GM23338 (cell line): ENCODE measurements at regions not wholly inside any gene's neighbourhood (a gene's known extent, or its start where the extent isn't known, plus 50 kb on each side); places are given as distances from the start of the nearest gene placed in this dataset.

Source experiments
- ATAC-seq: fragments of 200-7000 bp; cut with Tn5 transposase; 3 replicates; pipeline ENCODE4 v1.9.1; 2020
- DNase-seq: peaks from one replicate; pipeline ENCODE4 v3.0.0-alpha.2; 2015; ENCODE audit warnings: low spot score
- H2AFZ ChIP-seq: fragments of 200-600 bp; sonication (generic); 2 replicates; pipeline ENCODE4 v1.8.0; 2016; ENCODE audit warnings: antibody characterized with exemption, mild to moderate bottlenecking, moderate library complexity
- H3F3A ChIP-seq: fragments of 200-600 bp; sonication (generic); replicated peaks from 2 replicates; pipeline ENCODE4 v1.8.0; 2017; ENCODE audit warnings: antibody characterized with exemption, mixed run types, low read depth
- H3K27ac ChIP-seq: fragments of 200-600 bp; sonication (generic); 2 replicates; pipeline ENCODE4 v1.6.1; 2016; ENCODE audit warnings: low read depth
- H3K27me3 ChIP-seq: fragments of 200-600 bp; sonication (generic); 2 replicates; pipeline ENCODE4 v1.8.0; 2016; ENCODE audit warnings: mild to moderate bottlenecking, mixed run types, moderate library complexity; ENCODE audit not compliant: insufficient read depth
- H3K36me3 ChIP-seq: fragments of 200-600 bp; sonication (generic); 2 replicates; pipeline ENCODE4 v1.8.0; 2016; ENCODE audit warnings: mild to moderate bottlenecking; ENCODE audit not compliant: insufficient read depth
- H3K4me1 ChIP-seq: fragments of 200-600 bp; sonication (generic); 2 replicates; pipeline ENCODE4 v1.8.0; 2016; ENCODE audit warnings: mild to moderate bottlenecking, moderate library complexity; ENCODE audit not compliant: insufficient read depth
- H3K4me2 ChIP-seq: fragments of 200-600 bp; sonication (generic); 2 replicates; pipeline ENCODE4 v1.7.1; 2017; ENCODE audit warnings: mixed run types
- H3K4me3 ChIP-seq: fragments of 200-600 bp; sonication (generic); 2 replicates; pipeline ENCODE4 v1.6.1; 2016; ENCODE audit warnings: mixed run types
- H3K79me2 ChIP-seq: fragments of 200-600 bp; sonication (generic); replicated peaks from 2 replicates; pipeline ENCODE4 v1.8.0; 2017; ENCODE audit warnings: mild to moderate bottlenecking; ENCODE audit not compliant: insufficient read depth
- H3K9me2 ChIP-seq: fragments of 200-600 bp; sonication (generic); 2 replicates; pipeline ENCODE4 v1.8.0; 2017; ENCODE audit not compliant: insufficient read depth
- H4K20me1 ChIP-seq: fragments of 200-600 bp; sonication (generic); replicated peaks from 2 replicates; pipeline ENCODE4 v1.8.0; 2017; ENCODE audit warnings: mild to moderate bottlenecking; ENCODE audit not compliant: insufficient read depth
- H3K27ac Mint-ChIP-seq: 2 replicates; pipeline ENCODE4 v1.8.0; 2020; ENCODE audit warnings: inconsistent platforms, mild to moderate bottlenecking, moderate library complexity, mixed read lengths
- H3K27me3 Mint-ChIP-seq: 3 replicates; pipeline ENCODE4 v1.8.0; 2022; ENCODE audit warnings: low read depth, mild to moderate bottlenecking, moderate library complexity, mixed read lengths, inconsistent platforms; ENCODE audit not compliant: insufficient read depth, poor library complexity
- H3K36me3 Mint-ChIP-seq: 3 replicates; pipeline ENCODE4 v1.8.0; 2021; ENCODE audit warnings: low read depth, mild to moderate bottlenecking, inconsistent platforms, moderate library complexity, mixed read lengths
- H3K4me1 Mint-ChIP-seq: 3 replicates; pipeline ENCODE4 v1.8.0; 2020; ENCODE audit warnings: mild to moderate bottlenecking, inconsistent platforms, mixed read lengths
- H3K4me3 Mint-ChIP-seq: 3 replicates; pipeline ENCODE4 v1.8.0; 2021; ENCODE audit warnings: moderate library complexity, mild to moderate bottlenecking, inconsistent platforms, mixed read lengths
- H3K9me3 Mint-ChIP-seq: 3 replicates; pipeline ENCODE4 v1.8.0; 2020; ENCODE audit warnings: moderate library complexity, mild to moderate bottlenecking, inconsistent platforms, mixed read lengths
- EZH2 ChIP-seq: fragments of 200-600 bp; sonication (generic); IDR thresholded peaks from one replicate; pipeline ENCODE4 v1.8.0; 2017; ENCODE audit warnings: antibody characterized with exemption, mild to moderate bottlenecking, low read depth; ENCODE audit not compliant: unreplicated experiment
- EZH2phosphoT487 ChIP-seq: fragments of 200-600 bp; sonication (generic); IDR thresholded peaks from one replicate; pipeline ENCODE4 v1.8.1; 2018; ENCODE audit warnings: antibody characterized with exemption; ENCODE audit not compliant: unreplicated experiment
- JUNB ChIP-seq: IDR thresholded peaks from one replicate; pipeline ENCODE4 v1.6.1; 2016; ENCODE audit warnings: antibody characterized with exemption; ENCODE audit not compliant: unreplicated experiment
- POLR2AphosphoS5 ChIP-seq: IDR thresholded peaks from 2 replicates; pipeline ENCODE4 v1.6.1; 2016; ENCODE audit warnings: antibody characterized with exemption, low read depth
- STAT1 ChIP-seq: IDR thresholded peaks from one replicate; pipeline ENCODE4 v1.6.1; 2016; ENCODE audit warnings: antibody characterized with exemption; ENCODE audit not compliant: unreplicated experiment
- ZNF114 ChIP-seq: fragments of 250-450 bp; sonication (Bioruptor Pico); IDR thresholded peaks from 2 replicates; pipeline ENCODE4 v1.5.0; 2020; ENCODE audit warnings: mild to moderate bottlenecking, moderate library complexity
- ZNF331 ChIP-seq: fragments of 250-450 bp; sonication (Bioruptor Pico); IDR thresholded peaks from 2 replicates; pipeline ENCODE4 v1.5.0; 2020; ENCODE audit warnings: low read depth, mild to moderate bottlenecking, moderate library complexity
- TF ChIP-seq, protein P1 (sequence below): fragments of 250-450 bp; sonication (Bioruptor Pico); IDR thresholded peaks from 2 replicates; pipeline ENCODE4 v1.5.0; 2020; ENCODE audit warnings: mild to moderate bottlenecking, moderate library complexity
- TF ChIP-seq, protein P2 (sequence below): IDR thresholded peaks from 2 replicates; pipeline ENCODE4 v1.6.1; 2016; ENCODE audit warnings: antibody characterized with exemption

DNA sequence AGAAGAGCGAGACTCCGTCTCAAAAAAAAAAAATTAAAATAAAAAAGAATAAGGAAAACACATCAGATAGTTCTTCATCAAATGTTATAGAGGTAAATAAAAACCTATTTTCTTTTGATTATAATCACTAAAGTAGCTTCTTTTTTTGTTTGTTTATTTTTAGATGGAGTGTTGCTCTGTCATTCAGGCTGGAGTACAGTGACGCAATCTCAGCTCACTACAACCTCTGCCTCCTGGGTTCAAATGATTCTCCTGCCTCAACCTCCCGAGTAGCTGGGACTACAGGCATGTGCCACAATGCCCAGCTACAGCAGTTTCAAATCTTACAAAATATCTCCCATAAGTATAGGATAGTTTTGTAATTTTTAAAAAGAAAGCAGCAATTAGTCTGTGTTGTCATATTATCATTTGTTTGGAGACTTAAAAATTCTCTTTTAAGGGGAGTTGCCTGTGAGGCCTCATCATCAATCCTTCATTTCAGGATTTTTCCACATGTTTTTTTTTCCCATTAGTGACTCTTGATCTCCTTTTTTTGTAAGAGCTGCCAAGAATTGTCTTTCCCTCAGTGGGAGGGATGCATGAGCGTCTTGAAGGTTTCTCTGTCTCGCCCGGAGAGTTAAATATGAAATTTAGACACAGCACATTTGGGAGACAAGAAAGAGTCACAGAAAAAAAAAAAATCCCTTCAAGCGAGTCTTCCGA lies 275.9 kb downstream of the CDCA7 start (continued):
- TF ChIP-seq, protein P1, sequence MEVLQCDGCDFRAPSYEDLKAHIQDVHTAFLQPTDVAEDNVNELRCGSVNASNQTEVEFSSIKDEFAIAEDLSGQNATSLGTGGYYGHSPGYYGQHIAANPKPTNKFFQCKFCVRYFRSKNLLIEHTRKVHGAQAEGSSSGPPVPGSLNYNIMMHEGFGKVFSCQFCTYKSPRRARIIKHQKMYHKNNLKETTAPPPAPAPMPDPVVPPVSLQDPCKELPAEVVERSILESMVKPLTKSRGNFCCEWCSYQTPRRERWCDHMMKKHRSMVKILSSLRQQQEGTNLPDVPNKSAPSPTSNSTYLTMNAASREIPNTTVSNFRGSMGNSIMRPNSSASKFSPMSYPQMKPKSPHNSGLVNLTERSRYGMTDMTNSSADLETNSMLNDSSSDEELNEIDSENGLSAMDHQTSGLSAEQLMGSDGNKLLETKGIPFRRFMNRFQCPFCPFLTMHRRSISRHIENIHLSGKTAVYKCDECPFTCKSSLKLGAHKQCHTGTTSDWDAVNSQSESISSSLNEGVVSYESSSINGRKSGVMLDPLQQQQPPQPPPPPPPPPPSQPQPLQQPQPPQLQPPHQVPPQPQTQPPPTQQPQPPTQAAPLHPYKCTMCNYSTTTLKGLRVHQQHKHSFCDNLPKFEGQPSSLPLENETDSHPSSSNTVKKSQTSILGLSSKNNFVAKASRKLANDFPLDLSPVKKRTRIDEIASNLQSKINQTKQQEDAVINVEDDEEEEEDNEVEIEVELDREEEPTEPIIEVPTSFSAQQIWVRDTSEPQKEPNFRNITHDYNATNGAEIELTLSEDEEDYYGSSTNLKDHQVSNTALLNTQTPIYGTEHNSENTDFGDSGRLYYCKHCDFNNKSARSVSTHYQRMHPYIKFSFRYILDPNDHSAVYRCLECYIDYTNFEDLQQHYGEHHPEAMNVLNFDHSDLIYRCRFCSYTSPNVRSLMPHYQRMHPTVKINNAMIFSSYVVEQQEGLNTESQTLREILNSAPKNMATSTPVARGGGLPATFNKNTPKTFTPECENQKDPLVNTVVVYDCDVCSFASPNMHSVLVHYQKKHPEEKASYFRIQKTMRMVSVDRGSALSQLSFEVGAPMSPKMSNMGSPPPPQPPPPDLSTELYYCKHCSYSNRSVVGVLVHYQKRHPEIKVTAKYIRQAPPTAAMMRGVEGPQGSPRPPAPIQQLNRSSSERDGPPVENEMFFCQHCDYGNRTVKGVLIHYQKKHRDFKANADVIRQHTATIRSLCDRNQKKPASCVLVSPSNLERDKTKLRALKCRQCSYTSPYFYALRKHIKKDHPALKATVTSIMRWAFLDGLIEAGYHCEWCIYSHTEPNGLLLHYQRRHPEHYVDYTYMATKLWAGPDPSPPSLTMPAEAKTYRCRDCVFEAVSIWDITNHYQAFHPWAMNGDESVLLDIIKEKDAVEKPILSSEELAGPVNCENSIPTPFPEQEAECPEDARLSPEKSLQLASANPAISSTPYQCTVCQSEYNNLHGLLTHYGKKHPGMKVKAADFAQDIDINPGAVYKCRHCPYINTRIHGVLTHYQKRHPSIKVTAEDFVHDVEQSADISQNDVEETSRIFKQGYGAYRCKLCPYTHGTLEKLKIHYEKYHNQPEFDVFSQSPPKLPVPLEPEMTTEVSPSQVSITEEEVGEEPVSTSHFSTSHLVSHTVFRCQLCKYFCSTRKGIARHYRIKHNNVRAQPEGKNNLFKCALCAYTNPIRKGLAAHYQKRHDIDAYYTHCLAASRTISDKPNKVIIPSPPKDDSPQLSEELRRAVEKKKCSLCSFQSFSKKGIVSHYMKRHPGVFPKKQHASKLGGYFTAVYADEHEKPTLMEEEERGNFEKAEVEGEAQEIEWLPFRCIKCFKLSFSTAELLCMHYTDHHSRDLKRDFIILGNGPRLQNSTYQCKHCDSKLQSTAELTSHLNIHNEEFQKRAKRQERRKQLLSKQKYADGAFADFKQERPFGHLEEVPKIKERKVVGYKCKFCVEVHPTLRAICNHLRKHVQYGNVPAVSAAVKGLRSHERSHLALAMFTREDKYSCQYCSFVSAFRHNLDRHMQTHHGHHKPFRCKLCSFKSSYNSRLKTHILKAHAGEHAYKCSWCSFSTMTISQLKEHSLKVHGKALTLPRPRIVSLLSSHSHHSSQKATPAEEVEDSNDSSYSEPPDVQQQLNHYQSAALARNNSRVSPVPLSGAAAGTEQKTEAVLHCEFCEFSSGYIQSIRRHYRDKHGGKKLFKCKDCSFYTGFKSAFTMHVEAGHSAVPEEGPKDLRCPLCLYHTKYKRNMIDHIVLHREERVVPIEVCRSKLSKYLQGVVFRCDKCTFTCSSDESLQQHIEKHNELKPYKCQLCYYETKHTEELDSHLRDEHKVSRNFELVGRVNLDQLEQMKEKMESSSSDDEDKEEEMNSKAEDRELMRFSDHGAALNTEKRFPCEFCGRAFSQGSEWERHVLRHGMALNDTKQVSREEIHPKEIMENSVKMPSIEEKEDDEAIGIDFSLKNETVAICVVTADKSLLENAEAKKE (CRISPR knock-in tag), result no peak
- TF ChIP-seq ZNF114 (CRISPR knock-in tag) (no peak), EZH2 (no peak)

DNA sequence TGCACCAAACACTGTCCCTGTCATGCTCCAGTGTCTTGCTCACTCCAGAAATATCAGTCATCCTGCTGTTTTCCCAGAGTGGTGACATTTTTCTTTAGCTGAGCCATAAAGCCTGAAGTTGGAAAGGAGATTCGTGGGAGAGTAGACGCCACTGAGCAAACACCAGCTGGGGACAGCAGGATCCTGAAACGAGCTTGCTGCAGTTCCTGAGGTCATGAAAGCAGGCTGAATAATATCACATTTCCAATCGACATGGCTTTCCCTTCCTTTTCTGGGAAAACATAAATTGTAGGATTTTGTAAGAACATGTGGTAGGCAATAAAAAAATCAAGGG lies 276.4 kb downstream of the CDCA7 start:
- no peak overlapping the region for H3K27ac ChIP-seq
- Mint-ChIP-seq H3K27ac (0 out of 2 replicates have a peak overlapping the region, but pooled peaks have one; percentile 0), H3K4me1 (peaks cover 6% of the 10 kb centered on the region; the same call in 2 of the 3 replicates), H3K9me3 (no peaks in the 10 kb centered on the region), H3K27me3 (no peaks in the 10 kb centered on the region), H3K4me3 (no peak overlapping the region), H3K36me3 (no peaks in the 10 kb centered on the region; the same call in 2 of the 3 replicates)
- H3K36me3 ChIP-seq, result no peaks in the 10 kb centered on the region
- no peak overlapping the region for H3K4me2 ChIP-seq
- no peak; the same call in 2 of the 3 replicates for ATAC-seq
- H3K4me3 ChIP-seq, result no peak overlapping the region
- no peaks in the 10 kb centered on the region for H3K27me3 ChIP-seq
- no peak overlapping the region for H2AFZ ChIP-seq
- H3K4me1 ChIP-seq, result no peaks in the 10 kb centered on the region
- no peaks in the 10 kb centered on the region for H4K20me1 ChIP-seq
- no peak for DNase-seq
- H3K79me2 ChIP-seq, result no peaks in the 10 kb centered on the region
- no peaks in the 10 kb centered on the region for H3F3A ChIP-seq
- H3K9me2 ChIP-seq, result no peaks in the 10 kb centered on the region
- TF ChIP-seq POLR2AphosphoS5 (no peak), EZH2phosphoT487 (no peak), ZNF331 (CRISPR knock-in tag) (no peak), STAT1 (no peak), JUNB (no peak)
- TF ChIP-seq, protein P2, sequence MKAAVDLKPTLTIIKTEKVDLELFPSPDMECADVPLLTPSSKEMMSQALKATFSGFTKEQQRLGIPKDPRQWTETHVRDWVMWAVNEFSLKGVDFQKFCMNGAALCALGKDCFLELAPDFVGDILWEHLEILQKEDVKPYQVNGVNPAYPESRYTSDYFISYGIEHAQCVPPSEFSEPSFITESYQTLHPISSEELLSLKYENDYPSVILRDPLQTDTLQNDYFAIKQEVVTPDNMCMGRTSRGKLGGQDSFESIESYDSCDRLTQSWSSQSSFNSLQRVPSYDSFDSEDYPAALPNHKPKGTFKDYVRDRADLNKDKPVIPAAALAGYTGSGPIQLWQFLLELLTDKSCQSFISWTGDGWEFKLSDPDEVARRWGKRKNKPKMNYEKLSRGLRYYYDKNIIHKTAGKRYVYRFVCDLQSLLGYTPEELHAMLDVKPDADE, result no peak
- TF ChIP-seq, protein P1 (CRISPR knock-in tag), result no peak
